CD14-positive monocyte (primary cell): ENCODE measurements at regions not wholly inside any gene's neighbourhood (a gene's known extent, or its start where the extent isn't known, plus 50 kb on each side); places are given as distances from the start of the nearest gene placed in this dataset.

Source experiments
- DNase-seq, 3 donors: peaks; one replicate each; pipeline ENCODE4 v3.0.0-alpha.2; 2011 to 2022
- H2AFZ ChIP-seq: 2 replicates; pipeline ENCODE4 v1.6.0; 2012; ENCODE audit warnings: mild to moderate bottlenecking, low read depth, low read length, inconsistent platforms; ENCODE audit not compliant: insufficient read depth, poor library complexity, severe bottlenecking
- H3K27ac ChIP-seq, 2 donors: 1 replicate in 1 of 2; 2 replicates in 1 of 2; pipeline ENCODE4 v1.5.1; 2012 to 2013; ENCODE audit warnings: low read length in 2 of 2, control low read depth in 1 of 2, inconsistent platforms in 1 of 2, low read depth in 1 of 2, mild to moderate bottlenecking in 1 of 2
- H3K27me3 ChIP-seq, 2 donors: one replicate each; pipeline versions ENCODE4 v1.6.0 to v1.6.1; 2011 to 2013; ENCODE audit warnings: low read length in 2 of 2; ENCODE audit not compliant: control insufficient read depth in 2 of 2, insufficient read depth in 2 of 2
- H3K36me3 ChIP-seq, 2 donors: replicated peaks in 1 of 2; 1 replicate in 1 of 2; 2 replicates in 1 of 2; pipeline versions ENCODE4 v1.5.1 to v1.6.1; 2012 to 2013; ENCODE audit warnings: low read length in 2 of 2, control low read depth in 1 of 2, inconsistent platforms in 1 of 2, mild to moderate bottlenecking in 1 of 2; ENCODE audit not compliant: insufficient read depth in 2 of 2, control insufficient read depth in 1 of 2
- H3K4me1 ChIP-seq, 2 donors: 1 replicate in 1 of 2; 2 replicates in 1 of 2; pipeline versions ENCODE4 v1.5.1 to v1.6.1; 2012 to 2013; ENCODE audit warnings: low read length in 2 of 2, control low read depth in 1 of 2, inconsistent platforms in 1 of 2, mild to moderate bottlenecking in 1 of 2, moderate library complexity in 1 of 2; ENCODE audit not compliant: insufficient read depth in 2 of 2, control insufficient read depth in 1 of 2
- H3K4me2 ChIP-seq: replicated peaks from 2 replicates; pipeline ENCODE3; 2012; ENCODE audit warnings: low read length, moderate library complexity, mild to moderate bottlenecking; ENCODE audit not compliant: poor library complexity, severe bottlenecking; ENCODE audit errors: extremely low read depth
- H3K4me3 ChIP-seq, 3 experiments: fragments of 200-600 bp in 1 of 3; sonication (generic) in 1 of 3; replicated peaks in 1 of 3; 1 replicate in 2 of 3; 2 replicates in 1 of 3; pipeline ENCODE4 v1.5.1; 2011 to 2013; ENCODE audit warnings: low read length in 3 of 3, mild to moderate bottlenecking in 3 of 3, control low read depth in 2 of 3, low read depth in 2 of 3, inconsistent platforms in 1 of 3, moderate library complexity in 1 of 3
- H3K79me2 ChIP-seq: 2 replicates; pipeline ENCODE4 v1.6.0; 2012; ENCODE audit warnings: mild to moderate bottlenecking, control low read depth, inconsistent platforms, low read length, moderate library complexity; ENCODE audit not compliant: insufficient read depth
- H3K9ac ChIP-seq: 2 replicates; pipeline ENCODE4 v1.6.0; 2017; ENCODE audit warnings: low read length, mild to moderate bottlenecking; ENCODE audit not compliant: insufficient read depth, poor library complexity, severe bottlenecking
- H3K9me3 ChIP-seq, 2 donors: replicated peaks in 1 of 2; 1 replicate in 1 of 2; 2 replicates in 1 of 2; pipeline versions ENCODE4 v1.5.1 to v1.6.1; 2012 to 2013; ENCODE audit warnings: low read length in 2 of 2, control low read depth in 1 of 2; ENCODE audit not compliant: control insufficient read depth in 1 of 2, insufficient read depth in 1 of 2
- H4K20me1 ChIP-seq: 2 replicates; pipeline ENCODE4 v1.6.0; 2012; ENCODE audit warnings: mild to moderate bottlenecking, low read length, control low read depth, moderate library complexity; ENCODE audit not compliant: insufficient read depth
- H3K27ac Mint-ChIP-seq, 7 donors: one replicate each; pipeline ENCODE4 v1.8.0; 2020; ENCODE audit warnings: mild to moderate bottlenecking in 7 of 7, mixed read lengths in 7 of 7, moderate library complexity in 6 of 7, inconsistent platforms in 2 of 7
- H3K27me3 Mint-ChIP-seq, 3 donors: one replicate each; pipeline ENCODE4 v1.8.0; 2021 to 2022; ENCODE audit warnings: low read depth in 3 of 3, mild to moderate bottlenecking in 3 of 3, mixed read lengths in 3 of 3, moderate library complexity in 3 of 3, inconsistent platforms in 1 of 3
- H3K36me3 Mint-ChIP-seq, 2 donors: one replicate each; pipeline ENCODE4 v1.8.0; 2020; ENCODE audit warnings: mixed read lengths in 2 of 2, inconsistent platforms in 1 of 2, mild to moderate bottlenecking in 1 of 2
- H3K4me1 Mint-ChIP-seq: one replicate; pipeline ENCODE4 v1.8.0; 2020; ENCODE audit warnings: mild to moderate bottlenecking, mixed read lengths
- H3K4me3 Mint-ChIP-seq, 2 donors: one replicate each; pipeline ENCODE4 v1.8.0; 2020; ENCODE audit warnings: mild to moderate bottlenecking in 2 of 2, mixed read lengths in 2 of 2, moderate library complexity in 1 of 2
- H3K9me3 Mint-ChIP-seq, 7 donors: one replicate each; pipeline ENCODE4 v1.8.0; 2020 to 2022; ENCODE audit warnings: mixed read lengths in 7 of 7, mild to moderate bottlenecking in 6 of 7, moderate library complexity in 6 of 7, inconsistent platforms in 2 of 7
- CTCF ChIP-seq: fragments of 200-600 bp; IDR thresholded peaks from one replicate; pipeline ENCODE4 v1.8.0; 2022; ENCODE audit warnings: antibody characterized with exemption, mild to moderate bottlenecking
- WGBS: methylation state at CpG from one replicate; pipeline ENCODE4 v1.1.5; 2013; ENCODE audit warnings: missing lambda C conversion rate; ENCODE audit not compliant: insufficient coverage; 5-methylcytosine and 5-hydroxymethylcytosine counted together
- intact Hi-C, 2 donors: fragments of 100-400 bp; cut with micrococcal nuclease; formaldehyde crosslinking; loops; one replicate each; pipeline versions ENCODE4 v1.15.0 to v1.15.1; 2023

- H3K9me3 Mint-ChIP-seq, result peaks cover 0 to 10% (median 0%) of the 10 kb centered on the region in 7 donors
- peaks cover 3% of the 10 kb centered on the region for H3K4me1 Mint-ChIP-seq
- H3K36me3 ChIP-seq, result no peaks in the 10 kb centered on the region
- no peaks in the 10 kb centered on the region for H3K79me2 ChIP-seq
- H2AFZ ChIP-seq, result no peak overlapping the region
- H3K9me3 ChIP-seq, result no peaks in the 10 kb centered on the region
- TF ChIP-seq CTCF, result no peak
- DNase-seq, result no peak
- H3K4me3 Mint-ChIP-seq, result no peak overlapping the region
- no CpG with 5 or more reads among the region's 2 CpGs for WGBS
- H3K27me3 Mint-ChIP-seq, result peaks cover 0 to 7% (median 4%) of the 10 kb centered on the region in 3 donors
- no peaks in the 10 kb centered on the region for H4K20me1 ChIP-seq
- no peak overlapping the region for H3K27ac Mint-ChIP-seq
- H3K27ac ChIP-seq, result no peak overlapping the region
- no peak overlapping the region for H3K9ac ChIP-seq
- no peaks in the 10 kb centered on the region for H3K36me3 Mint-ChIP-seq
- no peaks in the 10 kb centered on the region for H3K4me1 ChIP-seq
- no peak overlapping the region for H3K4me3 ChIP-seq
- H3K27me3 ChIP-seq, result no peaks in the 10 kb centered on the region
- H3K4me2 ChIP-seq, result no peak overlapping the region
- intact Hi-C loops, result no loop called here
Observed at GRCh38 chr10:89147256-89147655, 59.9 kb downstream of the CH25H start.

DNA sequence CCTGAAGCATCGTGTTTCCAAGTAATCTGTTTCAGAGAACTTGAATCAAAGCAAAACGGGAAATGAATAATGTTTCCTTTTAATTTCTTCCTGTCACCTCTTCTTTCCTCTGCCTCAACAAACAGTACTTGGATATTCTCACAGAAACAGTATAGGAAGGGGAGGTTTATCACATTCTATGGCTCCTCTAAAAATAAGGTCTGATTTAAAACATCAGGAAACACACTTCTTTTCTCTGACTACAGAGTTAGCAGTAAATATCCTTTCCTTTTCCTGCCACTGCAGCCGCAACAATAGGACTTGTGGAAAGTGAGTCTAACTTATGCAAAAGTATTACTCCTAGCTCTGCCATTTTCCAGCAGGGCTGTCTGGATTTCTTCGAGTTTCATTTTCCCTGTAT lies 62.3 kb downstream of the CH25H start:
- peak overlapping the region; percentile 23 for H2AFZ ChIP-seq
- no peaks in the 10 kb centered on the region for H3K4me1 ChIP-seq
- DNase-seq, result no peak
- Mint-ChIP-seq H3K4me1 (peaks cover 3% of the 10 kb centered on the region), H3K9me3 (peaks cover 0 to 10% (median 0%) of the 10 kb centered on the region in 7 donors), H3K4me3 (no peak overlapping the region), H3K27ac (no peak overlapping the region), H3K27me3 (peaks cover 0 to 9% (median 3%) of the 10 kb centered on the region in 3 donors), H3K36me3 (no peaks in the 10 kb centered on the region)
- intact Hi-C loops, result no loop called here
- H3K9ac ChIP-seq, result no peak overlapping the region
- H3K4me2 ChIP-seq, result no peak overlapping the region
- no peaks in the 10 kb centered on the region for H4K20me1 ChIP-seq
- no peaks in the 10 kb centered on the region for H3K79me2 ChIP-seq
- no peaks in the 10 kb centered on the region for H3K36me3 ChIP-seq
- no peaks in the 10 kb centered on the region for H3K9me3 ChIP-seq
- H3K27ac ChIP-seq, result no peak overlapping the region
- no peak for TF ChIP-seq CTCF
- WGBS, result no CpG with 5 or more reads among the region's 4 CpGs
- H3K27me3 ChIP-seq, result no peaks in the 10 kb centered on the region
- no peak overlapping the region for H3K4me3 ChIP-seq
